Suprapubic skin (tissue), 4 donors: ENCODE measurements at regions not wholly inside any gene's neighbourhood (a gene's known extent, or its start where the extent isn't known, plus 50 kb on each side); places are given as distances from the start of the nearest gene placed in this dataset.

Experiments
- EP300 ChIP-seq: sonication (generic); formaldehyde crosslinking; IDR thresholded peaks from one replicate; pipeline ENCODE4 v1.6.1; 2017; ENCODE audit warnings: antibody characterized with exemption
- POLR2A ChIP-seq, 2 donors: fragments of 450-650 bp; IDR thresholded peaks; one replicate each; pipeline ENCODE4 v1.6.1; 2017; ENCODE audit warnings: antibody characterized with exemption in 2 of 2, mild to moderate bottlenecking in 2 of 2, moderate library complexity in 2 of 2
- POLR2AphosphoS5 ChIP-seq, 3 donors: sonication (generic); formaldehyde crosslinking; IDR thresholded peaks; one replicate each; pipeline ENCODE4 v1.6.1; 2017; ENCODE audit warnings: antibody characterized with exemption in 3 of 3
- TF ChIP-seq, protein P1 (sequence below), 2 donors: fragments of 200-600 bp in 1 of 2; fragments of 450-650 bp in 1 of 2; sonication (generic) in 1 of 2; IDR thresholded peaks; one replicate each; pipeline ENCODE4 v1.5.1; 2016 to 2019; ENCODE audit warnings: antibody characterized with exemption in 2 of 2, mild to moderate bottlenecking in 1 of 2, moderate library complexity in 1 of 2

DNA sequence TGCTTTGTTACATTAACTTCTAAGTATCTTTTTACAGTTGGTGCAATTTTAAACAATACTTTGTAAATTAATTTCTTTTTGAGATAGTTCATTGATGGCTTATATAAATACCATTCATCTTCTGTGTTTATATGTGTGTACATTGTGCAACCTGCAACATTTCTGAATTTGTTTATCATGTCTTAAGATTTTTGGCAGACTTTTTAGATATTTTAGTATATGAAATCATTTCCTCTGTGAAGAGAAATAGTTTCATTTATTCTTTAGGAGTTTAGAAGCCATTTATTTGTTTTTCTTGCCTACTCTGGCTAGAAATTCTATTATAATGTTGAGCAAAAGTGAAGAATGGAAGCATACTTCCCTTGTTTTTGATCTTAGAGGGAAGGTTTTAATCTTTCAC lies 337.8 kb upstream of the DSEL start:
- TF ChIP-seq, protein P1, sequence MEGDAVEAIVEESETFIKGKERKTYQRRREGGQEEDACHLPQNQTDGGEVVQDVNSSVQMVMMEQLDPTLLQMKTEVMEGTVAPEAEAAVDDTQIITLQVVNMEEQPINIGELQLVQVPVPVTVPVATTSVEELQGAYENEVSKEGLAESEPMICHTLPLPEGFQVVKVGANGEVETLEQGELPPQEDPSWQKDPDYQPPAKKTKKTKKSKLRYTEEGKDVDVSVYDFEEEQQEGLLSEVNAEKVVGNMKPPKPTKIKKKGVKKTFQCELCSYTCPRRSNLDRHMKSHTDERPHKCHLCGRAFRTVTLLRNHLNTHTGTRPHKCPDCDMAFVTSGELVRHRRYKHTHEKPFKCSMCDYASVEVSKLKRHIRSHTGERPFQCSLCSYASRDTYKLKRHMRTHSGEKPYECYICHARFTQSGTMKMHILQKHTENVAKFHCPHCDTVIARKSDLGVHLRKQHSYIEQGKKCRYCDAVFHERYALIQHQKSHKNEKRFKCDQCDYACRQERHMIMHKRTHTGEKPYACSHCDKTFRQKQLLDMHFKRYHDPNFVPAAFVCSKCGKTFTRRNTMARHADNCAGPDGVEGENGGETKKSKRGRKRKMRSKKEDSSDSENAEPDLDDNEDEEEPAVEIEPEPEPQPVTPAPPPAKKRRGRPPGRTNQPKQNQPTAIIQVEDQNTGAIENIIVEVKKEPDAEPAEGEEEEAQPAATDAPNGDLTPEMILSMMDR (IDR thresholded peaks at IDR 0.05), result no peak
- TF ChIP-seq POLR2AphosphoS5 (IDR thresholded peaks at IDR 0.05), result no peak
- TF ChIP-seq POLR2A (IDR thresholded peaks at IDR 0.05), result no peak
- no peak for TF ChIP-seq EP300
